ENCODE measurements at regions not wholly inside any gene's neighbourhood (a gene's known extent, or its start where the extent isn't known, plus 50 kb on each side); places are given as distances from the start of the nearest gene placed in this dataset.

DNA sequence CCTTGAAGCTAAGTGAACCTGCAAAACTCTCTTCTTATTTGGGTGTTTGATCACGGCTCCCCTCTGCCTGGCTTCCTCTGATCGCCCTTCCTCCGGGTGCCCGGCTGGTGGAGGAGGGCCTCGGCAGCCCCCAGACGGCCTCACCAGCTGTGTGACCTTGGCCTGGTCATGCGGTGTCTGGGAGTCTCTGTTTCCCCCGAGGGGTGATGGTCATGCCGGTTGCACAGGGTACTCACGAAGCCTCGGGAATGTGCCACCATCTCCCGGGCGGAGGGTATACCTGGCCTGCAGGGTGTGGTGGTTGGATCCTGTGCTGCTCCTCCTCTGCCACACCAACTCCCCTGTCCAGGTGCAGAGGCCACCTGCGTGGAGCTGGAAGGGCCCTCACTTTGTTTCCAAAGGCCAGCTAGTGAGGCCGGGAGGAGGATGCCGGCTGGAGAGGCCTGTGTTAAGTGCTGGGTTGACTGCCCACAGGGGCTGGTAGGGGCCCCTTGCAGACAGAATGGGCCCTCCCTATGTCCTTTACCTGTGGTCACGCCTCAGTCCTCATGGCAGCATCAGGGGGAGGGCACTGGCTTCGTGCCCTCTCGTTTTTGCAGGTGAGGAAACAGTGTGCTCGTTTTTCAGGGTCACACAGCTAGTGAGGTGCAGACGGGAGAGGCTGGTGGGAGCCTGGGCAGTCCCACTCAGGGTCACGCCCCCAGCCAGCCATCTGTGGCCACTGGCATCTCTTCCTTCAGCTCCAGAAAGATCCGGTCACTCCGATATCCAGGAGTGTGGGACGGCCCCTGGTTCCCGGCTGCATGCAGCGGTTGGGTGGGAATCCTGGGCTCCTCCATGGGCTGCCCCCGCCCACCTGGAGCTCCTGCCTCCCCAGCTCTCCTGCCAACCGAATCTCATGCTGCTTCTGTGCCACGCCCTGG, 148.5 kb upstream of the GSE1 start:
- no peaks in the 10 kb centered on the region for H3K36me3 ChIP-seq (replicated peaks in 1 of 2)
- no peak for DNase-seq
- H3K9me3 ChIP-seq (replicated peaks in 1 of 3) = no peaks in the 10 kb centered on the region
- no peak overlapping the region for H3K4me3 ChIP-seq
- intact Hi-C loops (cut with DNase I) = no loop called here
- WGBS, 4 donors = 75 to 82% (median 80%) methylated on average over 17 to 30 of the region's 30 CpGs
- no peaks in the 10 kb centered on the region for H3K27me3 ChIP-seq
- peaks cover 28 to 54% of the 10 kb centered on the region in 2 donors for H3K4me1 ChIP-seq (replicated peaks in 1 of 2)
- H3K27ac ChIP-seq = no peak overlapping the region
- TF ChIP-seq POLR2A (IDR thresholded peaks at IDR 0.05) (no peak), CTCF (IDR thresholded peaks at IDR 0.05) (no peak)

GRCh38 chr16:85465328-85466303, 147.5 kb upstream of the GSE1 start:
- no peaks in the 10 kb centered on the region for H3K27me3 ChIP-seq
- intact Hi-C loops (cut with DNase I) = no loop called here
- no peaks in the 10 kb centered on the region for H3K9me3 ChIP-seq (replicated peaks in 1 of 3)
- H3K4me3 ChIP-seq = no peak overlapping the region
- 41 to 55% (median 42%) methylated on average over 8 to 12 of the region's 12 CpGs for WGBS, 4 donors
- peak overlapping the region in 2 of 5 donors; percentile 35 to 47 for H3K27ac ChIP-seq
- DNase-seq = peak; percentile 65 to 90 (median 87)
- no peaks in the 10 kb centered on the region for H3K36me3 ChIP-seq (replicated peaks in 1 of 2)
- TF ChIP-seq POLR2A (IDR thresholded peaks at IDR 0.05) (no peak), CTCF (IDR thresholded peaks at IDR 0.05) (no peak)
- peaks cover 18 to 44% of the 10 kb centered on the region in 2 donors for H3K4me1 ChIP-seq (replicated peaks in 1 of 2)

GRCh38 chr16:85466304-85466700, 146.8 kb upstream of the GSE1 start:
- Histone ChIP-seq H3K27ac (peak overlapping the region in 2 of 5 donors; percentile 25 to 47), H3K9me3 (replicated peaks in 1 of 3) (no peaks in the 10 kb centered on the region), H3K4me3 (no peak overlapping the region), H3K36me3 (replicated peaks in 1 of 2) (no peaks in the 10 kb centered on the region), H3K4me1 (replicated peaks in 1 of 2) (peaks cover 12 to 37% of the 10 kb centered on the region in 2 donors), H3K27me3 (no peaks in the 10 kb centered on the region)
- WGBS, 4 donors = 85 to 93% (median 88%) methylated on average over 8 to 10 of the region's 10 CpGs
- no peak for TF ChIP-seq POLR2A (IDR thresholded peaks at IDR 0.05)
- TF ChIP-seq CTCF (IDR thresholded peaks at IDR 0.05) = no peak
- no peak for DNase-seq
- intact Hi-C loops (cut with DNase I) = no loop called here

DNA sequence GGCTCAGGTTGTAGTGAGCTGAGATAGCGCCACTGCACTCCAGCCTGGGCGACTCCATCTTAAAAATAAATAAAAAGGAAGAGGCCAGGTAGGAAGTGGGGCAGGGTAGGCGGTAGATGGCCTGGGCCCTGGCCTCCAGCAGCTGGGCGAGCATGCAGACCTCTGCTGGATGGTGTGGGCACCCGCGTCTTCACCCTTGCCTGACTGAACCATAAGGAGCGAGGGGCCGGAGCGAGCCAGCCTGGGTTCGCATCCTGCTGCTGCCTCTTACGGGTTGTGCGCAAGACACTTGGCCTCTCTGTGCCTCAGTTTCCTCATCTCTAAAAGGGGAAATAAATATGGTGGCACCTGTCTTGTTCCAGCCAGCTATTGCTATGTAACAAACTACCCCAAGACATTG, 146.1 kb upstream of the GSE1 start:
- Histone ChIP-seq H3K4me3 (no peak overlapping the region), H3K36me3 (replicated peaks in 1 of 2) (no peaks in the 10 kb centered on the region), H3K4me1 (replicated peaks in 1 of 2) (peaks cover 5 to 36% of the 10 kb centered on the region in 2 donors), H3K9me3 (replicated peaks in 1 of 3) (no peaks in the 10 kb centered on the region), H3K27ac (no peak overlapping the region), H3K27me3 (no peaks in the 10 kb centered on the region)
- 93 to 96% (median 95%) methylated on average over 7 to 12 of the region's 12 CpGs for WGBS, 4 donors
- intact Hi-C loops (cut with DNase I) = no loop called here
- TF ChIP-seq CTCF (IDR thresholded peaks at IDR 0.05) (no peak), POLR2A (IDR thresholded peaks at IDR 0.05) (no peak)
- no peak for DNase-seq
